ENCODE measurements at regions not wholly inside any gene's neighbourhood (a gene's known extent, or its start where the extent isn't known, plus 50 kb on each side); places are given as distances from the start of the nearest gene placed in this dataset.

DNA sequence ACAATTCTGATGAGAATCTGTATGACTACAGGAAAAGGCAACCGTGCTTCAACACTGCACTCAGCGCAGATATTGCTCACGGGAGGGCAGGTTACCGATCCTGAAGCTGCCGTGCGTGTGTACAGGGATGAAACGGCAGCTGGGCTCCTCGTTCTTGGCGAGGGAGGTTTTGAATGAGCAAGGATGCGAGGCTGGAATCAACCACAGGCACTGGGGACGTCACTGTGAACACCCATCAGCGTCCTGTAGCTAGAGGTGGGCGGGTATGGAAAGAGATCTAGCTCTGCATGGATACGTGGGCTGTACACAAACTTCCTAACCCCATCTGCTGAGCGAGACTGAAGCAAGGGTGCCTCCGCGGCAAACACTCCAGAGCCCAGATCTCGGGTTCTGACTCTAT lies 84.3 kb upstream of the COL5A1 start:
- Histone ChIP-seq H3K4me2 (ENCODE audit: extremely low read depth, insufficient read depth, low read length) (no peak overlapping the region), H3K9me3 (ENCODE audit: control insufficient read depth, insufficient read depth, low read depth, low read length) (no peaks in the 10 kb centered on the region), H3K79me2 (ENCODE audit: control insufficient read depth, insufficient read depth, low read length) (no peaks in the 10 kb centered on the region), H3K9ac (ENCODE audit: insufficient read depth, low read length) (no peak overlapping the region), H2AFZ (ENCODE audit: low read length) (no peak overlapping the region), H3K27me3 (ENCODE audit: control insufficient read depth, insufficient read depth, low read length) (peaks cover 8% of the 10 kb centered on the region), H4K20me1 (ENCODE audit: control insufficient read depth, extremely low read depth, insufficient read depth, low read length) (no peaks in the 10 kb centered on the region), H3K27ac (ENCODE audit: insufficient read depth, low read length) (no peak overlapping the region), H3K36me3 (ENCODE audit: control insufficient read depth, insufficient read depth, low read length) (no peaks in the 10 kb centered on the region), H3K4me3 (replicated peaks in 1 of 4; ENCODE audit: control extremely low read depth in 1 of 4, insufficient read depth in 1 of 4, low read depth in 3 of 4, low read length in 4 of 4) (no peak overlapping the region), H3K4me1 (ENCODE audit: control insufficient read depth, extremely low read depth, insufficient read depth, low read length) (peaks cover 19% of the 10 kb centered on the region)
- TF ChIP-seq CTCF (conservative IDR thresholded peaks at IDR 0.05 in 1 of 2, IDR thresholded peaks at IDR 0.05 in 1 of 2; ENCODE audit: low read depth in 1 of 2, low read length in 2 of 2), result no peak
- no peak for TF ChIP-seq EZH2 (IDR thresholded peaks at IDR 0.05; ENCODE audit: low read length, missing control alignments)
- DNase-seq (ENCODE audit: low read depth in 2 of 2), result no peak

DNA sequence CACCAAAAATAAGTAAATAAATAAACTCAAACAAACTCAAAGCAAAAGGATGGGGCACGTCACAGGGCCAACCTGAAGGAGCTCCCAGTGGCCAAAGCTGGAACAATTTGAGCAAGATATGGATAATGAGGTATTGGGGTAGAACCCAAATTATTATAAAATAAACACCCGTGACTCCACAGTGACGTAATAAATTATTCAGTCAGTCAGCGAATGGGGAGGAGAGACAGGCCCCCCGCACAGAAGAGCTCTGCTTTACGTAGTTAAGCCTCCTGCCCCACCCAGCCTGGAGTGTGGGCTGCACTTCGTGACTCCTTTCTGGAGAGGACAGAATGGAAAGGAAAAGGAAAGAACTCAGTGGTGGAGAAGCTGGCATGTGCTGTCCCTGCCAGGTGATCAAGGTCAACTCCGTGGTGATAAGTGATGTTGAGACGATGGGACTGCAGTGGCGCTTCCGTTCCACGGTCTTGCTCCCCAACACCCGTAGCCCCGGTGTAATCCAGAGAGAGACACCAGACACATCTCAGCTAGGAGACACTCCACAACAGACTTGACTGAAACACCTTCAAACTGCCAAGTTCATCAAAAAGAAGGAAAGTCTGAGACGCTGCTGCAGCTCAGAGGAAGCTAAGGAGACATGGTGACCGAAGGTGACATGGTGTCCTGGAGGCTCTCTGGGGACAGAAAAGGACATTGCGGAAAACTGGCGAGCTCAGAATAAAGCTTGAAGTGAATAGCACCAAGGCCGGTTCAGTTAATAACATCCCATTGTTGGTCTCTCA lies 83.3 kb upstream of the COL5A1 start:
- peaks cover 9% of the 10 kb centered on the region for H3K27me3 ChIP-seq (ENCODE audit: control insufficient read depth, insufficient read depth, low read length)
- H3K4me3 ChIP-seq (replicated peaks in 1 of 4; ENCODE audit: control extremely low read depth in 1 of 4, insufficient read depth in 1 of 4, low read depth in 3 of 4, low read length in 4 of 4), result no peak overlapping the region
- H3K9ac ChIP-seq (ENCODE audit: insufficient read depth, low read length), result no peak overlapping the region
- H3K4me2 ChIP-seq (ENCODE audit: extremely low read depth, insufficient read depth, low read length), result no peak overlapping the region
- H3K4me1 ChIP-seq (ENCODE audit: control insufficient read depth, extremely low read depth, insufficient read depth, low read length), result peaks cover 9% of the 10 kb centered on the region
- no peak overlapping the region for H3K27ac ChIP-seq (ENCODE audit: insufficient read depth, low read length)
- H3K79me2 ChIP-seq (ENCODE audit: control insufficient read depth, insufficient read depth, low read length), result no peaks in the 10 kb centered on the region
- H2AFZ ChIP-seq (ENCODE audit: low read length), result no peak overlapping the region
- no peak for DNase-seq (ENCODE audit: low read depth in 2 of 2)
- H4K20me1 ChIP-seq (ENCODE audit: control insufficient read depth, extremely low read depth, insufficient read depth, low read length), result no peaks in the 10 kb centered on the region
- no peaks in the 10 kb centered on the region for H3K36me3 ChIP-seq (ENCODE audit: control insufficient read depth, insufficient read depth, low read length)
- H3K9me3 ChIP-seq (ENCODE audit: control insufficient read depth, insufficient read depth, low read depth, low read length), result no peaks in the 10 kb centered on the region
- TF ChIP-seq CTCF (conservative IDR thresholded peaks at IDR 0.05 in 1 of 2, IDR thresholded peaks at IDR 0.05 in 1 of 2; ENCODE audit: low read depth in 1 of 2, low read length in 2 of 2), result no peak
- no peak for TF ChIP-seq EZH2 (IDR thresholded peaks at IDR 0.05; ENCODE audit: low read length, missing control alignments)

DNA sequence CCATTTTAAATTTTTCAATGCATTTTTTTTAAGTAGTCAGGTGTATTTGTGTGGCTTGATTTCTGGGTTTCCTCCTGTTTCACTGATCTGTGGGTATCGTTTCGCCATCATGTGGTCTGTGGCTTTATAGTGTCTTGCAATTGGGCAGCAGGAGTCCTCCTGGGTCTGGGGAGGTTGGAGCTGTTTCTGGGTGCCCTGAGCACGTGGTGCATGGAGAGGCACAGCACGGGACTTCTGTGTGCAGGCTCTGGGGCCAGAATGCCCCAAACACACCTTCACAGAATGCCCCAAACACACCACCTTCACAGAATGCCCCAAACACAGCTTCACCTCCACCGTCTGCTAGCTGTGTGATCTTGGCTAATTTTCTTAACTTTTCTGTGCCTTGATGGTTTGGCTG lies 82.6 kb upstream of the COL5A1 start:
- Histone ChIP-seq H3K4me1 (ENCODE audit: control insufficient read depth, extremely low read depth, insufficient read depth, low read length) (peaks cover 8% of the 10 kb centered on the region), H4K20me1 (ENCODE audit: control insufficient read depth, extremely low read depth, insufficient read depth, low read length) (no peaks in the 10 kb centered on the region), H3K4me2 (ENCODE audit: extremely low read depth, insufficient read depth, low read length) (no peak overlapping the region), H3K79me2 (ENCODE audit: control insufficient read depth, insufficient read depth, low read length) (no peaks in the 10 kb centered on the region), H3K9ac (ENCODE audit: insufficient read depth, low read length) (no peak overlapping the region), H3K4me3 (replicated peaks in 1 of 4; ENCODE audit: control extremely low read depth in 1 of 4, insufficient read depth in 1 of 4, low read depth in 3 of 4, low read length in 4 of 4) (no peak overlapping the region), H3K36me3 (ENCODE audit: control insufficient read depth, insufficient read depth, low read length) (no peaks in the 10 kb centered on the region), H3K27me3 (ENCODE audit: control insufficient read depth, insufficient read depth, low read length) (peaks cover 11% of the 10 kb centered on the region), H3K9me3 (ENCODE audit: control insufficient read depth, insufficient read depth, low read depth, low read length) (no peaks in the 10 kb centered on the region), H3K27ac (ENCODE audit: insufficient read depth, low read length) (no peak overlapping the region), H2AFZ (ENCODE audit: low read length) (no peak overlapping the region)
- DNase-seq (ENCODE audit: low read depth in 2 of 2), result no peak
- no peak for TF ChIP-seq EZH2 (IDR thresholded peaks at IDR 0.05; ENCODE audit: low read length, missing control alignments)
- TF ChIP-seq CTCF (conservative IDR thresholded peaks at IDR 0.05 in 1 of 2, IDR thresholded peaks at IDR 0.05 in 1 of 2; ENCODE audit: low read depth in 1 of 2, low read length in 2 of 2), result no peak
